HG03460 (cell line): ENCODE measurements at regions not wholly inside any gene's neighbourhood (a gene's known extent, or its start where the extent isn't known, plus 50 kb on each side); places are given as distances from the start of the nearest gene placed in this dataset.

ENCODE experiments used
- ATAC-seq: cut with Tn5 transposase; IDR thresholded peaks from one replicate; pipeline ENCODE4 v1.9.1; 2021; ENCODE audit not compliant: unreplicated experiment

DNA sequence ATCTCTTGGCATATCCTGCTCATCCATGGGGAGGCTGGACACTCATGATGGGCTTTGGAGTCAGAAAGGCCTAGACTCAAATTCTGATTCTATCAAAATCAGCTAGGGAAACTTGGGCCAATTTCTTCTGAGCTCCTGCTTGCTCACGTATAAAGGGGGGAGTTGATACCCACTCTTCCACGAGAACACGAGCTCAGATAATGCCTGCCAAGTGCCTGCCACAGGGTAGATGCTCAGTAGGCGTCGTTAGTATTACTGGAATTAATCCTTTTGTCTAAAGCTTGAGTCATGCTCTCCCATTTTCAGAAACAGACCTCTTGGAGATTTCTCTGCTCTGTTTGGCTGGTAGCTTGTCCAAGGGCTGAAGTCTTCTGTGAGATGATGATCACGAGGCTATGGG lies 238.3 kb upstream of the MVB12B start:
- ATAC-seq = no peak

DNA sequence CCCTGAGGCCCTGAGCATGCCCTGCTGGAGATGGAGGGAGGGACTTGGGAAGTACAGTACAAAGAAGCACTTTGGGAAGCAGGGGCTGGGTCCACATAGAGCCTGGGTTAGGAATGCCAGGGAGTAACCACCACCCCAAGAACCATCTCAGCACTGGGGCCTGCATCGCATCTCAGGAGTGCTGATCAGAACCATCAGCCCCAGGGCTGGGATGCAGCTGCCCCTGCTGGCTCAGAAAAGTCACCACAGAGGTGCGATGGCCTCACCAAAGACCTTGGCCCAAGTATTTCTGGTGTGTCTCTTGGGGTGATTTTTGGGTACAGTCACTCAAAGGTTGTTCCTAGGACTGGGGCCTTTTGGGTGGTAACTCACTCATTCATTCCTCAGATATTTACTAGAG lies 236.8 kb upstream of the MVB12B start:
- ATAC-seq = no peak

DNA sequence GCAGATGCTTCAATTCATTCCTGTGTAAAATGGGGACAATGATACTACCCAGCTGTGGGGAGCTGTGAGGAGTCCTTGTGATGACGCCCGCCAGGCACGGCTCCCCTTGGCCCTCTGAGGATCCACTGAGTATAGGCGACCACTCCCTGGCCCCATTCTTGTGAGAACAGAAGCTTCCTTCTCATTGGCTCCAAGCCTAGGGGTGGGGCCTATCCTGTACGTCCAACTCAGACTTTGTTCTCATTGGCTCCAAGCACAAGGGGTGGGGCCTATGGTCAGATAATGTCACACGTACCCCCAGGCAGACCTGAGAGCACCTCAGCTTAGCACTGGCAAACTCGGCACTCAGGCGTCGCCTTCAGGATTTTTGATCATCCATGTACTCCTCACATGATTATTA lies 232.9 kb upstream of the MVB12B start:
- ATAC-seq = no peak

DNA sequence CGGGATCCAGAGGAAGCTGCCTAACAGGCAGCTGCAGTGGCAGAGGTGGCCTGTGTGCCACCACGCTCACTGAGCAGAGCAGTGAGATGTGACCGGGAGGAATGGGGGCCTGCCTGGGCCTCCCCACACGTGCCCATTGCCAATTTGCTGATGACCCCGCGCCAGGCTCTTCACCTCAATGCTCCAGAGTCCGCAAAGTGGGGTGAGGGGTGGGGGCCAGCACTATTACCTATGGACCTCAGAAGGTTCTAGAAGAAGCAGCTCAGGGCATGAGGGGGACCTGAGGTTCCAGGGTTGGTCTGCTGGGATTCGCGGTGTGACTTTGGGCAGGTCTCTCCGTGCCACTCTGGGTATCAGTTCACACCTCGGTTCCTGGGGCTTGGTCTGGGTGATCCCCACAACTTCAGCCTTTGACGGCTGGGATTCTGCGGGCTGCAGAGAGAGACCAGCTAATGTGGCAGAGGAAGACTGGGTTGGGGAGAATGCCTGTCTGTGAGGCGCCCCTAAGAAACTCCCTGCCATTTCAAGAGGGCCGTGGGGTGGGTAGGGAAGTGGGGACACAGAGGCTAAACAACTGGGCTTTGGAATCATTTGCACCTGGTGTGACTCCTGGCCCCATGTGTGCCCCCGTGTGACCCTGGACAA lies 231.0 kb upstream of the MVB12B start:
- ATAC-seq = no peak

DNA sequence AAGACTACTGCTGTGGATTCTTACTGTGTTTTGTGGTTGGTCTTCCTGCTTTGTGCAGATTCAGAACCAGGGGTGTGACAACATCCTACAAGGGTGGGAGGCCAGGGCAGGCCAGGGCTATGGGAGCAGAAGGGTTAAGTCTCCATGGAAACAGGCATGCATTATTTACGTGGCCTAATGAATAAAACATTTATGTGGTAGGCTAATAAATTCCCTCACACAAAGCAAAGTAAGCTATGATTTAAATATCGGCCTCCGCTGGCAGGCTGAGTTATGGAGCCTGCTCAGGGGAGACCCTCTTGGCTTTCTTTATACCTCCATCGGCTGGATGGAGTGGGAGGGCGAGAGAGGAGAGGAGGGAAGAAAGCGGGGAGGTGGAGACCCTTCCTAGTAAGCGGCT lies 230.3 kb upstream of the MVB12B start:
- no peak for ATAC-seq

DNA sequence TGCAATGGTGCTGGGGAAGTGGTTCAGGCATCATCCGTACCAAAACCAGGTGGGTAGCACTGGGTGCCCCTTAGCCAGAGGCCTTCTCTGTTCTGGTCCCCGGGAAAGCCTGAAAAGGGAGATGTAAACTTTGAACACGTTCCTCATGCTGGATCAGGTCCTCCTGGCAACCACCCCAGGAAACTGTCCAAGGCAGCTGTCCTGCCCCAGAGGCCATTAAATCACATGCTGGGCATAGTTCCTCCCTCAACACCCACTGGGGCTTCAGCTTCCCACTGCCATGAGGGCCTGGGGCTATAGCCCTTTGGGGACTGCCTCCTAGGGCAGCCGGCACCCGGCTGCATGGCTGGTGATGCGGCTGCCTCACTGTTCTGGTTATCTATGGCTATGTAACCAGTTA lies 228.9 kb upstream of the MVB12B start:
- ATAC-seq = no peak

DNA sequence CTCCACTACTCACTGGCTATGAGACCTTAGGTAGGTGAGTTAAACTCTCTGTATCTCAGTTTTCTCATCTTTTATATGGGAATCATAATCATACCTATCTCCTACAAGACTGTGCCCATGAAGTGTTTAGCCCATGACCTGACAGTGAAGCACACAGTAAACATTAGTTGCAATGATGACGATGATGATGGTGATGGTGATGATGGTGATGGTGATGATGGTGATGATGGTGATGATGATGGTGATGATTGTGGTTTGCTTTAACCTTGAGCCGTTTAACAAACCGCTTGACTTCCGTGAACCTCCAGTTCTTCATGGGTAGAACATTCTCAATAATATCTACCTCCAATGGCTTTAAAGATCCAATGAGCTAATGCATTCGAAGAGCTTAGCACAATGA lies 220.2 kb upstream of the MVB12B start:
- no peak for ATAC-seq

DNA sequence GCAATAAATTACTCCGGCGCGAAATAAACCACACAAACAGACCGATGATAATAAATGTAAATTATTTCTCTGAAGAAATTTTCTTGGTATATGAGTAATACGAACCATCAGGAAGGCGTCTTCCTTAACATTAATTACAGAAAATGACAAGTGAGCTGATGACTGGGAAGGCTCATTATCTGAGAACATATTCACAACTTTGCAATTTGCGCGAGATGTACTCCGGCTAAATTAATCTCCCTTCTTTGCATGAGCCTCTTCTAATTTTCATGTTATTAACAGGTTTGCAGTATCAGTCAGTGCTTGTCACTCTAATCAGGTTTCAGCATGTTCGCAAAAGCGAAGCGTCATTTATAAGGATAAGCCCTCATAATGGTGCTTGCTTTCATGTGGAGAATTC lies 218.9 kb upstream of the MVB12B start:
- ATAC-seq = no peak

DNA sequence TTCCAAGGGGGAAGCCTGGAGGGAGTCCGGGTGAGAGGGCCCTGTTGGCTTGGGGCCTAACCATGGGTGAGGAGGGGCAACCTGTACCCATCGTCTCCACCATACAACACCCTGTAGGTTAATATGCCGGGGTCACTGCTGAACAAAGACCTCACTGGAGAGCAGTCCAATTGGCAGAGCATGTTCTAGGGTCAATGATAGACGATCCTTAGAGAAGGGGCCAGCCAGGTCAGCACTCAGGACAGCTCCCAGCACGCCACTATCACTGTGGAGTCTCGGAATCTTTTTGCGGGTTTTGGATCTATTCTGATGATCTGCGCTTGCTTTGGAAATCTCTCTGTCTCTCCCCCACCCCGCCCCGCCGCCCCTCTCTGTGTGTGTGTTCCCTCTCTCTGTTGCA lies 218.4 kb upstream of the MVB12B start:
- no peak for ATAC-seq

DNA sequence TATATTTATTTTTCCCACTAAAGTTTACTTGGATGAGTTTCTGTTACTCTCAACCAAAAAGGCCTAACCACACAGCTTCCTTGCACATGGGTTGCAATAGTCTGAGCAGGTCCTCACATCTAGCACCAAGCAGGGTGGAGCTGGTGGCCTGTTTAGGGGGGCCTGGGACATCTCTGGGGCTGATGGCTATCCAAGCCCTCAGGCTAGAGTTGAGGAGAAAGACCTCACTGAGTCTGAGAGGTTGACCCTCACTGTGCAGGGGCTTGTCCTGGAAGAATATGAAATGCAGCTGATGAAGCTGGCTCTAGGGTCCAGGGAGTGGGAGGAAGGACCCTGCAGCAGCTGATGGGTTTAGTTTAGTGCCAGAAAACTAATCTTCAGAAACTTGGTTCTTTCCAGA lies 217.1 kb upstream of the MVB12B start:
- ATAC-seq = no peak

DNA sequence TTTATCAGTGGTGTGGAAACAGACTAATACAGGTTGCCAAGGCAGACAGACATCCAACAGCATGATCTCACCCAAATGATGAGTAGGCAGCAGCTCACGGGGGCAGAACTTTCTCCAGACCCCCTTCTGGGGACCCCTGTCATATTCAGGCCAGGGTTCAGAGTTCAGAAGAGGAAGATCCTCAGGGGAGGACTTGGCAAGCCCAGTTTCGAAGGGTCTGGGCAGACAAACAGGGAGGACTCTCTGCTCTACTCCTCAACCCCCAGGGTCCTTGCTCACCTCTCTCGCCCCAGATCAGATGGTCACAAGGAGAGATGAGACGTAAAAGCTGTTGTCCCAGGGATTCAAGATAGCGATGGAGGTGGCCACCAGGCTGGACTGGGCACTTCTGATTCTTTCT lies 215.1 kb upstream of the MVB12B start:
- ATAC-seq = no peak

DNA sequence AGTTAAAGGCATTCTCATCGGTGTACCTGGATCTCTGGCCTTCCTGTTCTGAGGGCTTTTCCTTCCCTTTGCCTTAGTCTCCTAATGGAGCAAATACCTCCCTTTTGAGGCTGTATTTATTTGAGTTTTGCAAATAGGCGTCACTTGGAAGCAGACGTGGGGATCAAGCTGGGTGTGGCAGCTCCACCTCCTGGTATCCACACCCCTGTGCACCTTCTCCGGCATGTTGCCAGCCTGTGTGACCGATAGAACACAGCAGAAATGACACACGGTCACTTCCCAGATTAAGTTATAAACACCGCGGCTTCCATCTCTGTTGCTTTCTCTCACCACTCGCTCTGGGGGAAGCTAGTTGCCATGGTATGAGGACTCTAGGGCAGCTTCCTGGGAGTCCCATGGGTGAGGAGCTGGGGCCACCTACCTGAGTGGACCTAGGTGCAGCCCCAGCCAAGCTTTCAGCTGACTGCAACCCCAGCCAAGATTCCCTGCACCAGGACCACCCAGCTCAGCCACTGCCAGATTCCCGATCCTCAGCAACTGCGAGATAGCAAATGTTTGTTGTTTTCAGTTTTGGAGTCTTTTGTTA lies 214.4 kb upstream of the MVB12B start:
- ATAC-seq = no peak

DNA sequence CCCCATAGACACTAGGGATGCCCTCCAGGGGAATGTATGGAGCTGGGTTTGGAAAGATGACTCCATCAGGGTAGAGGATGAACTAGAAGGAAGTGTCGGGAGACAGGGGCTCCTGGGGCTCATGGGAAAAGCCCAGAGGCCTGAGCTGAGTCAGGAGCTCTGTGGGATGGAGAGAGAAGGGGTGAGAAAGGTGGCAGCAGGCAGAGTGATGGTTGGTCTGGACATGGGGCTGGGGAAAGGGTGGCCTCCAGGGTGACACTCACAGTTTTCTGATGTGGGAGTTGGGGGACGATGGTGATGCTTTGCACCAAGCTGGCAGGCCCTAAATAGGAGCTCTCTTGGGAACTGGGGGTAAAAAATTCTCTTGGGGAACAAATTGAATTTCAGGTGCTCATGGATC lies 213.5 kb upstream of the MVB12B start:
- no peak for ATAC-seq

DNA sequence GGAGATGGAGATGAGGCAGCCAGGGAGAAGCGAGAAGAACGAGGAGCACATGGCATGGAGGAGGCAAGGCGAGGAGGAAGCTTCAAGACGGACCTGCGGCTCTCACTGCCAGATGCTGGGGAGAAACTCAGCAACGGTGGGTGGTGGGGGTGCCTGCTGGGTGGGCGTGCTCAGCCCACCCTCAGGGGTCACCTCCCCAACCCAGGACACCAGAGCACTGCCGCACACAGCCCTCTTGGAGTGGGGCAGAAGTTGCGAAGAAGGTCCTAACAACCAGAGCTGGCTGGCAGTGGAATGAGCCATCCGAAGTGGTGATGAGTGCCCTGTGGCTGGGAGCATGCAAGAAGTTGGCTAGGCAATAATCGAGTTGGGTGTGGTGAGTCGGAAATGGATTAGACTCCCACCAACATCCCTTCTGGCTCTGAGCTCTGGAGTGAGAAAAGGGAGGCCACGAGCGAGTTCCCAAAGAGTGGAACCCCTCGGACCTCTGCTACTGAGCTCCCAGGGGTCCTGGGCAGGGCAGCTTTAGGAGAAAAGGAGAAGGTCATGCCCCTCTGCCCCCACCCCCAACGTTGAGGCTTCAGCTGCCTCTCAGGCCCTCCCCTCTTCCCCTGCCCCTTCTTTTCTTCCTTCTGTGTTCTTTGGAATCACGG lies 212.7 kb upstream of the MVB12B start:
- no peak for ATAC-seq

DNA sequence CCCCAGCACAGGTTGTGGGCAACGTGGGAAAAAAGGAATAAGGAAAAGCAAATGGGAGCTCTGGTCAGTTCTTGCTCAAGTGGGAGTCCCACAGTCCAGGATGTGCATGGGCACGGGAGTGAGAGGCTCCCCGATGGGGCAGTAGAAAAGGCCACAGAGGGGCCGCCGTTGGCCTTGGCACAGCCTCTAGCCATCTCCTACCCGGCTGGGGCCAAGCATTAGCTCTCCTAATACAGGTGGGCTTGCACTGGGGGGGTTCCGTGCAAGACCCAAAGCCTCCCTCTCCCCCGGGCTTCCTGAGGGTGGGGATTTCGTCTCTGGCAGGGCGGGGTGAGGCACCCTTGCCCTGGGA lies 212.2 kb upstream of the MVB12B start:
- ATAC-seq = no peak

DNA sequence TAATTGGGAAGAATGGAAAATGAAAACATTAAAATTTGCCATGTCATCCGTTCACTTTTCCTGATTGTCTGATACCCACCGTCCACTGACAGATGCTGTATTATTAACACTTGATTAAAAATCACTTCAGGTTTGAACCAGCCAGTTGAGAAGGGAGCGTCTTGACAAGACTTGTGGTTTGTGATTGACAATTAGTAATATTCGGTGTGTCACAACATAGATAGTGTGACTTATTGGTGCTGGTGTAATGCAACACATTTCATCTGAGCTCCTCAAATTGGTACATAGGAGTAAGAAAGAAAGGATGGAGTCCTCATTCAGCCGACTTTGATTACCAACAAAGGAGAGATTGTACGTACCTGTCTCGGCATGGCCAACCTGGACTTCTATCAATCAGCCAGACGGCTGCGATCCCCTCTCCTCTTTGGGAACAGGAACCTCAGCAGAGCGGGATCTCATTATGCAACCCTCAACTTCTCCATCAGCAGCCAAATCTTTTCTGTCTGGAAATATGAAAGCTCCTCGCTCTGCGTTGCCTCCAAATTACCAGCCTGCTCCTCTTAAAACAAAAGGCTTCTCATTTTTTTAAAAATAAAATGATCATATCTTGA lies 211.7 kb upstream of the MVB12B start:
- no peak for ATAC-seq

DNA sequence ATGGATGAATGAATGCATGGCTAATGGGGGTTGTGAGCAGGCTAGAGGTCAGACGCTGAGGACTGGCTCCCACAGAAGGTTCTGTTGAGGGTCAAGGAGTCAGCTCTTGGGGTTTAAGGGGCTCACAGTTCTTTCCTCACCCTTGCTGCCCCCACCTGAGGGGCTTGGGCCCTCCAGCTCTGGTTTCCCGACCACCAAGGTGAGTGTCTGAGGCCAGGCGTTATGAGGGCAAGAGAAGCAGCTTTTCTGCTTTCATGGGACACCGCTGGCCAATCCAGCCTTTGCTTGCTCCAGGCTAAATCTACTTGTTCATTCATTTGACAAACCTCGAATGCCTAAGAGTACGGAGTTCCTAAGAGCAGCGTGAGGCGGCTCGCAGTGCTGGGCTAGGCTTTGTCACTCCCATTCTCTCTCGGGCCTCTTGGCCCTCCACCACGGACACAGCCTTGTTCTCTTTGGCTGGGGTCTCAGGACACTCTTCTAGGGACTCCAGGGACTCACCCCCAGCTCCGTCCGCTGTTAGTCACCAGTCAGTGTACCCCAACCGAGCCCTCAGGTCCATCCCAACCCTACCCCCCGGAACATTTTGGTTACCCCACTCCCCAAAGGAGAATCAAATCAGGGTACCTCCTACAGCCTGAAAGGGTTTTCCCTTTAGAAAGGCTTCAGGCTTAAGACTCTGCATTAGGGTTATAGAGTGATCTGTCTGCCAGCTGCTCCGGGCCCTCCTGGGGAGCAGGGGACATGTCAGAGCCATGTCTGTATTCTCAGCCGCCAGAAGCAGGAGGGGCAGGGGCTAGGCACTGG lies 210.1 kb upstream of the MVB12B start:
- no peak for ATAC-seq

DNA sequence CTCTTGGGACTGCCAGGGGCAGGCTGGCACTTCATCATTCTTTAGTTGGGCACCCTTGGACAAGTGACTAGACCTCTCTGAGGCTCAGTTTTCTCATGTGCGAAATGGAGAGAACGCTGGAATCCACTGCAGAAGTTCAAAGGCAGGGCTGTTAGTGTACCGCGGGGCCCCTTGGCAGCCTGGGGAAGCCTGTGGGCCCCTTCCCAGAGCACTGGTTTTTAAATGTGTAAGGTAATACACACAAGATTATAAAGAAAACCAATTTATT lies 209.5 kb upstream of the MVB12B start:
- ATAC-seq = no peak

DNA sequence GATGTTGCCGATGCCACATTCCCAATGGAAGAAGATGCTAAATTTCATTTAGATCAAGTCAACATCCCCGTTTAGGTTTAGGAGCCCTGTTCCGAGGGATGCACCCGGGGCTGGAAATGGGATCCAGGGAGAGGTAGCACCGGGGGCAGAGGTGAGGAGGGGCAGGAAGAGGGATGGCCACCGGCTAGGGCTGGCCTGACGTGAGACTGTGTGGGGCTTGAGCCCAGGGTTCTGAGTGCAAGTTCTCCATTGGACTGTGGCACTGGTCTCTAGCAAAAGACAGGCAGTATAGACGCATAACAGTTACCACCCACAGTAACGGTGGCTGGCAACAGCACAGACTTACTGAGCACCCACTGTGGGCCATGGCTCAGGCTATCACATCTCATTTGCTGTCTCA lies 209.0 kb upstream of the MVB12B start:
- ATAC-seq = no peak

DNA sequence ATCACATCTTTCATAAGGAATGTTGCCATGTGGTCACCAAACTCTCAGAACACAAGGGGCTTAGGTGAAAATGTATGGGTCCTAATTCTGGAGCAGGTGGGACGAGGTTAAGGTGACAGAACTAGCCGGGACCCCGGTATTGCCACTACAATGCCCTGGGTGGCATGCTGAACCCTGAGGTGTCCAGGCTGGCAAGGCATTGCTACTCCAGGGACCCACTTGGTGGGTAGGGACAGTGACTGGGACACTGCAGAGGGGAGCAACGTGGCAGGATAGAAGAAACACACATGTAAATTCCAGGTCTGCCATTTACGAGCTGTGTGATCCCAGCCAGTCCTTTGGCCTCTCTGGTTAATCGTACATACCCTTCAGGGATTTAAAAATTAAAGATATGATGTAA lies 206.9 kb upstream of the MVB12B start:
- ATAC-seq = no peak

DNA sequence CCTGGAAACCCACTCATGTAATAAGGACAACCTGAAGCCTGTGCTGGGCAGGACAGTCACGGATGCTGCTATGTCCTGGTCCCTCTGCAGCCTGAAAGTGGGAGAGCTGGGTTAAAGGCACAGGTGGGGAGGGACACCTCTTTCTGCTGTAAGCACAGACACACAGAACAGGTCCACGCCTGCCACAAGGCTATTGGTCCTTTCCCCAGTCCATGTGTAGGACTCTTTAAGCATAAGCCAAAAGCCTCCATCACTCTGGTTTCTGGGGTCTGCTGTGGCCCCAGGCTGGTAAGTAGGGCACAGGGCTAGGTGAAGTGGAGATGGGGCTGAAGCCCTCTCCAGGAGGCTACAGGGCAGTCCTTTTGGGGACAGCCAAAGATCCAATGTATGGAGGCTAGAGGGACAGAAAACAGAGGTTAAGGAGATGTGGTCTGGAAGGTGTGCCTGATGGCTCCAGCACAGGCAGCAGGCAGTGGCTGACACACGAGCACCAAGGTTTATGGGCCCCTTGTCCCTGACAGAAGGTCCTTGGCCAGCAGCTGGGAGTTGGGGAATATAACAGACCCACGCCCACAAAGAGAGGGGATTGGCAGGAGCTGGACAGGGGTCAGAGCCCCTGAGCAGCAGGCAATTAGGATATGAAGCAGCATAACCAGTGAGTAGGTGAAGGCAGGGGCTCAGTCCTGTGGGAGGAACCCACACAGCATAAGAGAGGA lies 203.6 kb upstream of the MVB12B start:
- ATAC-seq = no peak
